HL-60 (cell line): ENCODE measurements at regions not wholly inside any gene's neighbourhood (a gene's known extent, or its start where the extent isn't known, plus 50 kb on each side); places are given as distances from the start of the nearest gene placed in this dataset.

Source experiments
- CTCF ChIP-seq: IDR thresholded peaks from one replicate; pipeline ENCODE4 v1.5.1; 2011; ENCODE audit warnings: low read length, control low read depth, inconsistent platforms; ENCODE audit not compliant: insufficient read depth
- GABPA ChIP-seq: IDR thresholded peaks from 2 replicates; pipeline ENCODE4 v1.6.1; 2012; ENCODE audit warnings: low read depth
- POLR2AphosphoS5 ChIP-seq: IDR thresholded peaks from 2 replicates; pipeline ENCODE4 v1.6.1; 2012; ENCODE audit warnings: low read depth
- REST ChIP-seq: IDR thresholded peaks from 2 replicates; pipeline ENCODE4 v1.6.1; 2012; ENCODE audit warnings: low read depth; ENCODE audit not compliant: insufficient replicate concordance

GRCh38 chr2:18412980-18413675 lies 147.3 kb downstream of the RDH14 start:
- TF ChIP-seq CTCF (no peak), POLR2AphosphoS5 (no peak), REST (no peak), GABPA (no peak)
